NCI-H146 treated with DMSO at 0.1 percent for 48 hours (cell line): ENCODE measurements at regions not wholly inside any gene's neighbourhood (a gene's known extent, or its start where the extent isn't known, plus 50 kb on each side); places are given as distances from the start of the nearest gene placed in this dataset.
"Not testable (repeated sequence)": the region's sequence is repeated elsewhere in the genome, so short reads cannot be mapped to it uniquely, and the experiment has no call there.

Experiments used
- DNase-seq: peaks from one replicate; lab custom pipeline; 2025; ENCODE audit not compliant: unreplicated experiment; lab: John Stamatoyannopoulos, UW

- DNase-seq: no peak
Measured at GRCh38 chr5:91243852-91244251, 139.3 kb downstream of the ARRDC3 start.

DNA sequence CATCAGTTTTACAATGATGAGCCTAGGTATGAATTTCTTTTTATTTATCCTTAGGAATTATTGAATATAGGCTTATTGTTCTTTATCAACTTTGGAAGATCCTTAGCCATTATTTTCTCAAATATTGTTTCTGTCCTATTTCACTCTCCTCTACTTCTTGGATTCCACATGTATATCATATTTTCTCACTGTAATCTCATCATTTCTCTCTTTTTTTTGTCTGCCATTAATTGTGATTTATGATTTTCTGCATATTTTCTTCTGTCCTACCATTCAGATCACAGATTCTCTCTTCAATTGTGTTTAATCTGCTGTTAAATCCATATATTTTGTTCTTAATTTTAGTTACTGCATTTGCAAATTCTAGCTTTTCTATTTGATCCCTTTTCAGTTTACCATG lies 139.8 kb downstream of the ARRDC3 start:
- DNase-seq: no peak

DNA sequence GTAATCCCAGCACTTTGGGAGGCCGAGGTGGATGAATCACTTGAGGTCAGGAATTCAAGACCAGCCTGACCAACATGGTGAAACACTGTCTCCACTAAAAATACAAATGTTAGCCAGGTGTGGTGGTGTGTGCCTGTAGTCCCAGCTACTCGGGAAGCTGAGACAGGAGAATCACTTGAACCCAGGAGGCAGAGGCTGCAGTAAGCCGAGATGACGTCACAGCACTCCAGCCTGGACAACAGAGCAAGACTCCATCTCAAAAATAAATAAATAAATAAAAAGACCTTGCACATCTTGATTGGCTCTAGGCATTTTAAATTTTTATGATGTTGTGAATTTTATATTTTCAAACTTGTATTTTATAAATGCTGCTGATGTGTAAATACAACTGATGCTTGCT lies 141.7 kb downstream of the ARRDC3 start:
- DNase-seq: not testable (repeated sequence)

GRCh38 chr5:91240175-91240574 lies 142.9 kb downstream of the ARRDC3 start:
- no peak for DNase-seq

GRCh38 chr5:91235271-91235694 lies 147.8 kb downstream of the ARRDC3 start:
- no peak for DNase-seq

DNA sequence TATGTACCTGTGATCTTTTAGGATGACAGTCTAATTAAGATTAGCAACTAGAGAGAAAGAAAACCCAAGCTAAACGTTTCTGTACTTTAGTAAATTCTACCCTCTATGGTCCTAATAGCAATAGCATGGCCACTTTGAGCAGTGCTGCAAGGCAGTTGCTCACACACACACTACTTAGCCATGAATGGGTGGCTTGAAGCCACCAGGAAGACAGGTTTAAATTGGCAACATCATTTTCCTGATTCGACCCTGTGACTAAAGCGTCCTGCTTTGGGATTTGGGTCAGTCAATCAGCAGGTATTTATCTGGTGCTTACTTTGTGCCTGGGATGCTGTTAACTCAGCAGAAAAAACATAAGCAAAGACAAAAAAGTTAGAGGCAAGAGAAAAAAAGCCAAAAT lies 150.6 kb downstream of the ARRDC3 start:
- no peak for DNase-seq

DNA sequence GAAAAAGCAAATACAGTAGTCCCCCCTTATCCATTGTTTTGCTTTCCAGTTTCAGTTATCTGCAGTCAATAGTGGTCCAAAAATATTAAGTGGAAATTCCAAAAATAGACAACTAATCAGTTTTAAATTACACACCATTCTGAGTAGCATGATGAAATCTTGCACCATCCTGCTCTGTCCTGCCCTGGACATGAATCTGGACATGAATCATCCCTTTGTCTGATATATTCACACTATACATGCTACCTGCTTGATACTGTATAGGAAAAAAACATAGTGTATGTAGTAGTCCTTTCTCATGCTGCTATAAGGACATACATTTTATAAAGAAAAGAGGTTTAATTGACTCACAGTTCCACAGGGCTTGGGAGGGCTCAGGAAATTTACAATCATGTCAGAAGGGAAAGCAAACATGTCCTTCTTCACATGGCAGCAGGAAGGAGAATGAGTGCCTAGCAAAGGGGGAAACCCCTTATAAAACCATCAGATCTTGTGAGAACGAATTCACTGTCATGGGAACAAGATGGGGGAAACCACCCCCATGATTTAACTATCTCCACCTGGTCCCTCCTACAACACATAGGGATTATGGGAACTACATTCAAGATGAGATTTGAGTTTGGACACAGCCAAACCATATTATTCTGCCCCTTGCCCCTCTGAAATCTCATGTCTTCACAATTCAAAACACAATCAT lies 153.9 kb downstream of the ARRDC3 start:
- DNase-seq: no peak

DNA sequence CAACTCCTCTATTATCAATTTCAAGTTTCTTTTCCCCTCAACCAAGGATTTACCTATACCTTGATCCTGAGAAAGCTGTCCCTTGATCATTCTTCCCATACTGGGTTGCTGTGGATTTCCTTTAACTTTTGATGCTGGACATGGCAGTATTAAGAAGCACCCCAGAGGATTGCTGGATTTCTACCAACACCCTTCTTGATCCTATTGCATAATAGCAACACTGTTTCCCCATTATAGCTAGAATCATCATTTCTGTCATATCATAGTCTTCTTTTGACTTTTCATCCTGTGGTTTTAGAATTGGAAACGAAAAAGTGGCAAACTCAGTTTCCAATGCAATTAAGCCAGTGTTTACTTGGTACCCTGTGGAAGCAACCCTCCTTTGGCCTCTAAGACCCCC lies 154.9 kb downstream of the ARRDC3 start:
- DNase-seq: no peak

DNA sequence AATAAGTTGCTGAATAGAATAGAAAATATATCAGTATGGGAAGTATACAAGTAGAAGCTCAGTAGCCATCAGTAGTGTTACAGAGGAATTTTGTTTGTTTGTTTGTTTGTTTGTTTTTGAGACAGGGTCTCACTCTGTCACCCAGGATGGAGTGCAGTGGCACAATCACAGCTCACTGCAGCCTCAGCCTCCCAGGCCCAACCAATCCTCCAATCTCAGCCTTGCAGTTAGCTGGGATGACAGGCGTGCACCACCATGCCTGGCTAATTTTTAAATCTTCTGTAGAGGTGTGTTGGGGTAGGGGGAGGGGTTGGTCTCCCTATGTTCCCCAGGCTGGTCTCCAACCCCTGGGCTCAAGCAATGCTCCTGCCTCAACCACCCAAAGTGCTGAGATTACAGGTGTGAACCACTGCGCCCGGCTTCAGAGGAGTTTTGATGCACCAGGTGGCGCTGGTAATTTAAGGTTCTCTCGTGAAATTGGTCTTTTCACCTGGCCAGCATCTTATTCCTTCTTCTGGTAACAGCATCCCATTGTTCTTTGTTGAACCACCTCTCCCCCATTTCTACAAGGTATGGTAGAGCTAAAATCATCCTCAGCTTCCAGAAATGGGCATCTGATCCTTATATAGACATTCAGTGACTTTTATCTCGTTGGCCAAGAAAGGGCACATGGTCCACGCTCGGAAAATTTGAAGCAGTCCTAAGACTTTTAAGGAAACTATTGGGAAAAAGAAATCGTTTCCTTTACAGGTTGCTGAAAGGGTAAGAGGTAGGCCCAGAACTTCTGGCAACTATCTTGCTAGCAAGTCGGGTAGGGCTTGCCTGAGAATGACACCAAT lies 157.1 kb downstream of the ARRDC3 start:
- DNase-seq: no peak

DNA sequence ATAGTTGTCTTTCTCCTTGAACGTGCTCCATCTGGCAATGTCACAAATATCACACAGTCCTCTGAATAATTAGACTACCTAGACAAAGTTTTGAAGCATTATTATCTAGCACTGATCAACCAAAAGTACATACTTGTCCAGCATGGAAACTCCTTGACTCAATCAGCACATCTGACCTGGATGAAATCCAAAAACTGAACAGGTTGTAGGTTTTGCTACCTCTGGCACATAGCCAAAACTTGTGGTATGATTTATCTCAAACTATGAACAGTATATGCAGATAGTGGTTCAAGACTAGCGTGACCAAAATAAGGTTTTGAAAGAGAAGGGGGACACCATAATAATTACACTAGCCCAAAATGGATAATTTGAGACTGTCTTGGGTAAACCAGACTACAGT lies 158.1 kb downstream of the ARRDC3 start:
- DNase-seq: no peak

- no peak for DNase-seq
Measured at GRCh38 chr5:91224456-91224855, 158.7 kb downstream of the ARRDC3 start.

GRCh38 chr5:91223886-91224285 lies 159.2 kb downstream of the ARRDC3 start:
- DNase-seq: no peak

DNA sequence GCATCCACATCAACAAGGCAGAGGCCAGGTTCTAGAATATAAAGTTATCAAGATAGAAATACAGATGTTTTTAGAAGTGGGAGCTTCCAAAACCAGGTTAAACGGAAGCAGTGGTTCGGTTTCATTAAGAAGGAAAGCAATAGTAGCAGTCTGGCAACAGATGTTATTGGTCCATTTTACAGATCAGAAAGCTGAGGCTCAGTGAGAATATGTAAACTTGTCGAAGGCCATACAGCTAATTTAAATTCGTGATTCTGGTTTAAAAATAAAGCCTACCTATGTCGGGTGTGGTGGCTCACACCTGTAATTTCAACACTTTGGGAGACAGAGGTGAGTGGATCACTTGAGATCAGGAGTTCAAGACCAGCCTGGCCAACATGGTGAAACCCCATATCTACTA lies 160.6 kb downstream of the ARRDC3 start:
- no peak for DNase-seq

GRCh38 chr5:91221917-91222316 lies 161.2 kb downstream of the ARRDC3 start:
- no peak for DNase-seq

DNA sequence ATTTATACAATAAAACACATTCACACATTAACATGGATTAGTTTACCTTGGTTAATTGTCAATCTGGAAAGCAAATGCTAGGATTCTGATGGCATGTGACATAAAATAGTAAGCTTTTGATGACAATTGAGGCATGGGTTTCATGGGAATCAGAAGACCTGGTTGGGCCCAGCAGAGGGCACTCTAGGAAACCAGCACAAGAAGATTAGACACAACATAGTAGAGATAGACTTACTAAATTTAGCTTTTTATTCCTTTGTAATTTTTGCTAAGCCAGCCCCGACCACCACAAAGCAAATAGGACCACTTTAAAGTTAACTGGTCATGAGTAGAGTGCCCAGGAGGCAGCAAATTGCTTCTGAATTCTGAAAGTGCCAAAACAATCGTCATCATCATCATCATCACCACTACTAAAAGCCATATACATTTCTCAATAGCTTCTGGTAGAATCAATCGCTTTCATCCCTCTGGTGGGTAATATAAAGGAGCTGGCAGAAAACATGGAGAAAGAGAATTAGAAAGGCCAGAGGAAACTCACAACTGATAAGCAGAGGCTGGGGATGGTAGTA lies 163.2 kb downstream of the ARRDC3 start:
- DNase-seq: no peak

DNA sequence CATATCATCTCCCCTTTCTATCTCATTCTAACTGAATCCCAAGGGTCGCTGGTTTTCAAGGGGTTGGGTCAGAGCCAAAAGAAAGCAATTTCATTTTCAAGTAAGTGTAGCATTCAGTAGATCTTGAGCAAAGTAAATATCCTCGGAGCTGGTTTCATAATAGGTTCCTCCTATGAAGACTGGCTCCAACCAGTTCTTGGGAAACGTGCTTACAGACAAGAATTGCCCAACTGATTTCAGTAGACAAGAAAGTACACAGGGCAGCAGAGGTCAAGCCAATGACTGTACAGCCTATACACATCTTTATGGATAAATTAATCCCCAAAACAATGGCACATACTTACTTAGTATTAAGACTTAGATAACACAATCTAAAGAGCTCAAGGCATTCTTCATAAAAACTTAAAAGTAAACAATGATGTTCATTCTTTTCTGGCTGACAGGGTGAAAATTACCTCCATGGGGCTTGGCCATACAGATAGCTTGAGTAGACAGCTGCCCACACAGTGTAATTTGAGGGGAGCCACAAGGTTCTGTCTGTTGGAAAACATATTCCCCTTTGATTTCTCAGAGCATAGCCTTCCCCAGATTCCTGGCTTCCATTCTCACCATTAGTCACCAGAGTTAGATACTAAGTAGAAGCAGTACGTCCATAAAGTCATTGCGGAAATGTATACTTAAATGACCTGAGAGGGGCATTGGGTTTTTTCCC lies 163.9 kb downstream of the ARRDC3 start:
- DNase-seq: no peak

- no peak for DNase-seq
Measured at GRCh38 chr5:91217859-91218258, 165.3 kb downstream of the ARRDC3 start.

DNA sequence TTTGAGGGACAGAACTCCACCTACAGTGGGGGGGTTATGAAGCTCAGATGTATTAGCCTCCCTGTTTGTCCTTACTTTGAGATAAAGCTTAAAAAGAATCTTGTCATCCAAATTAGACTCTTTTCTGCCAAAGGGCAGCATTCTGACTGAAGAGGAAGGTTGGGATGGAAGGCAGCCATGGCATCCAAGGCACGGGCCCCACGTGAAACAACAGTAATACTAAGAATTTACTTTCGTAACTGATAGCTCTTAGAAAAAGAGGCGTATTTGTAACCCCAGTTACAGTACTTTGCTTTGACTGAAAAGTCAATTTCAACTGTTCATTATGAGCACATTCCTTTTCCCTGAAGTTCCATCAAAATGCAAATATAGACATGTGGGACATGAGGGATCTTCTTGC lies 168.5 kb downstream of the ARRDC3 start:
- DNase-seq: no peak
